ENCODE measurements at regions not wholly inside any gene's neighbourhood (a gene's known extent, or its start where the extent isn't known, plus 50 kb on each side); places are given as distances from the start of the nearest gene placed in this dataset.

- TF ChIP-seq CTCF (IDR thresholded peaks at IDR 0.05; ENCODE audit: poor library complexity) (no peak), EZH2 (IDR thresholded peaks at IDR 0.05; ENCODE audit: borderline replicate concordance) (no peak)
Measured at GRCh38 chr13:61358599-61358998, 57.0 kb downstream of the PCDH20 start.

Data from hepatocyte (in vitro differentiated cells).